Adrenal gland (tissue), 9 donors: ENCODE measurements at regions not wholly inside any gene's neighbourhood (a gene's known extent, or its start where the extent isn't known, plus 50 kb on each side); places are given as distances from the start of the nearest gene placed in this dataset.
A peak's percentile ranks its signal among the peaks of the same experiment; 100 is the strongest.

Source experiments
- DNase-seq, 7 donors: peaks; one replicate each; pipeline ENCODE4 v3.0.0-alpha.2; 2019 to 2020
- H3K27ac ChIP-seq, 5 donors: fragments of 200-600 bp; sonication (generic) in 4 of 5; 1 replicate in 3 of 5; 2 replicates in 2 of 5; pipeline versions ENCODE4 v1.5.1 to v1.8.0; 2016 to 2020; ENCODE audit warnings: mild to moderate bottlenecking in 1 of 5
- H3K27me3 ChIP-seq: fragments of 200-600 bp; 2 replicates; pipeline ENCODE4 v1.8.0; 2021
- H3K36me3 ChIP-seq, 2 donors: fragments of 200-600 bp; replicated peaks in 1 of 2; 1 replicate in 1 of 2; 2 replicates in 1 of 2; pipeline versions ENCODE4 v1.5.1 to v1.8.0; 2018 to 2022
- H3K4me1 ChIP-seq, 2 donors: fragments of 200-600 bp; replicated peaks in 1 of 2; 1 replicate in 1 of 2; 2 replicates in 1 of 2; pipeline versions ENCODE4 v1.5.1 to v1.8.0; 2018 to 2021
- H3K4me3 ChIP-seq, 4 donors: fragments of 200-600 bp; sonication (generic) in 3 of 4; one replicate each; pipeline ENCODE4 v1.5.1; 2016 to 2018
- H3K9me3 ChIP-seq, 3 donors: fragments of 200-600 bp; sonication (generic) in 1 of 3; replicated peaks in 1 of 3; 1 replicate in 2 of 3; 2 replicates in 1 of 3; pipeline versions ENCODE4 v1.5.1 to v1.8.0; 2016 to 2021
- POLR2A ChIP-seq, 2 donors: fragments of 450-650 bp; IDR thresholded peaks; one replicate each; pipeline ENCODE4 v1.6.1; 2017; ENCODE audit warnings: antibody characterized with exemption in 2 of 2, mild to moderate bottlenecking in 2 of 2, moderate library complexity in 1 of 2
- WGBS, 4 donors: extraction: QIAGEN DNeasy Blood & Tissue Kit in 2 of 4; methylation state at CpG; one replicate each; pipeline versions ENCODE4 v1.1.5 to v1.1.7; 2013 to 2017; 5-methylcytosine and 5-hydroxymethylcytosine counted together
- intact Hi-C, 2 donors: fragments of 100-400 bp; cut with DNase I; formaldehyde crosslinking; loops; one replicate each; pipeline versions ENCODE4 v1.14.1 to v1.15.0; 2022 to 2023
- TF ChIP-seq, protein P1 (sequence below), 6 experiments: fragments of 450-650 bp in 4 of 6; fragments of 200-600 bp in 2 of 6; sonication (generic) in 1 of 6; IDR thresholded peaks; 1 replicate in 5 of 6; 2 replicates in 1 of 6; pipeline versions ENCODE4 v1.5.1 to v1.8.0; 2016 to 2021; ENCODE audit warnings: antibody characterized with exemption in 6 of 6, mild to moderate bottlenecking in 2 of 6, moderate library complexity in 1 of 6
- donor health status: healthy with polysubstance abuse.
- donor health status: Bipolar disorder and iron deficiency.
- donor health status: DM: yes; HTN: yes; CAD: no.
- donor health status: DM: no; HTN: no; CAD: no.
- donor health status: DM: no; HTN: no; CAD: no.

DNA sequence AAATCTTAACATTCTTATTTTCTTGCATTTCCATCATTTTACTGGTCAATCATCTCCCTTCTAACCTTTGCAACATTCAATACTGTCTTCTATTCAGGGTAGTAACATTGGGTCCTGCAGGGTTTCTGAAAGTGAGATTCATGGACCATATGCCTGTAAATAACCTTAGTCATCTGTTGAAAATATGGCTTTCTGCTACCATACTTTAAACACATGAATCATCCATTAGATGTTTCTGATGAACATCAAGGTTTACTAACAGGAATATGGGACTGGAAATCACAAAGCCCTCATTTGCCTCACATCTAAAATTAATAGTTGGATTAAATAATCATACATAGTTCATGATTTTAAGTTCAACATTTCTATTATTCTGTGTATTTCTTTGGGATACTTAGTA is 475.9 kb upstream of the MARCKS start:
- DNase-seq = no peak
- intact Hi-C loops = no loop called here
- Histone ChIP-seq H3K9me3 (no peaks in the 10 kb centered on the region), H3K4me3 (no peak overlapping the region), H3K36me3 (no peaks in the 10 kb centered on the region), H3K27ac (no peak overlapping the region), H3K27me3 (no peaks in the 10 kb centered on the region), H3K4me1 (peaks cover 0 to 4% of the 10 kb centered on the region in 2 donors)
- TF ChIP-seq, protein P1, sequence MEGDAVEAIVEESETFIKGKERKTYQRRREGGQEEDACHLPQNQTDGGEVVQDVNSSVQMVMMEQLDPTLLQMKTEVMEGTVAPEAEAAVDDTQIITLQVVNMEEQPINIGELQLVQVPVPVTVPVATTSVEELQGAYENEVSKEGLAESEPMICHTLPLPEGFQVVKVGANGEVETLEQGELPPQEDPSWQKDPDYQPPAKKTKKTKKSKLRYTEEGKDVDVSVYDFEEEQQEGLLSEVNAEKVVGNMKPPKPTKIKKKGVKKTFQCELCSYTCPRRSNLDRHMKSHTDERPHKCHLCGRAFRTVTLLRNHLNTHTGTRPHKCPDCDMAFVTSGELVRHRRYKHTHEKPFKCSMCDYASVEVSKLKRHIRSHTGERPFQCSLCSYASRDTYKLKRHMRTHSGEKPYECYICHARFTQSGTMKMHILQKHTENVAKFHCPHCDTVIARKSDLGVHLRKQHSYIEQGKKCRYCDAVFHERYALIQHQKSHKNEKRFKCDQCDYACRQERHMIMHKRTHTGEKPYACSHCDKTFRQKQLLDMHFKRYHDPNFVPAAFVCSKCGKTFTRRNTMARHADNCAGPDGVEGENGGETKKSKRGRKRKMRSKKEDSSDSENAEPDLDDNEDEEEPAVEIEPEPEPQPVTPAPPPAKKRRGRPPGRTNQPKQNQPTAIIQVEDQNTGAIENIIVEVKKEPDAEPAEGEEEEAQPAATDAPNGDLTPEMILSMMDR (IDR thresholded peaks at IDR 0.05) = no peak
- TF ChIP-seq POLR2A (IDR thresholded peaks at IDR 0.05) = no peak

DNA sequence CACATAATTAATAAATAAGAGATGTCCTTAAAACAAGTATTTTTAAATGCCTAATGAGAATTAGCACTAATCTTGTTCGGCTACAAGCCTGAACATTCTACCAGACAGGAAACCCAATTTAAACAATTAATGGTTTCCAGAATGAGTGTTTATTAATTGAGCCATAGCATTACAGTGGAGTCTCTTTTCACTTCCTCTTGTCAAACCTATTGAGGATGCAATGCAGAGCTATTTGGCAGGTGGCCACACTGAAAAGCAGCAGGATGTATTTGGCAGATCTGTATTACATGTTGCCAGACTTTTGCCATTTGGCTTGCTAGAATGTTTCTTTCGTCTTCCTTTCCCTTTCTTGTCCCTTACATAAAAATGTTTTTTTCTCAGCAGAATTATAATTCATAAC is 475.2 kb upstream of the MARCKS start:
- WGBS, 4 donors = 32 to 54% (median 47%) methylated on average over 2 of the region's 2 CpGs
- Histone ChIP-seq H3K4me3 (no peak overlapping the region), H3K9me3 (no peaks in the 10 kb centered on the region), H3K27me3 (no peaks in the 10 kb centered on the region), H3K27ac (no peak overlapping the region), H3K4me1 (peaks cover 0 to 2% of the 10 kb centered on the region in 2 donors), H3K36me3 (no peaks in the 10 kb centered on the region)
- TF ChIP-seq, protein P1 (IDR thresholded peaks at IDR 0.05) = no peak
- TF ChIP-seq POLR2A (IDR thresholded peaks at IDR 0.05) = no peak
- intact Hi-C loops = no loop called here
- peak in 6 of 7 donors; percentile 20 to 59 (median 30) for DNase-seq

DNA sequence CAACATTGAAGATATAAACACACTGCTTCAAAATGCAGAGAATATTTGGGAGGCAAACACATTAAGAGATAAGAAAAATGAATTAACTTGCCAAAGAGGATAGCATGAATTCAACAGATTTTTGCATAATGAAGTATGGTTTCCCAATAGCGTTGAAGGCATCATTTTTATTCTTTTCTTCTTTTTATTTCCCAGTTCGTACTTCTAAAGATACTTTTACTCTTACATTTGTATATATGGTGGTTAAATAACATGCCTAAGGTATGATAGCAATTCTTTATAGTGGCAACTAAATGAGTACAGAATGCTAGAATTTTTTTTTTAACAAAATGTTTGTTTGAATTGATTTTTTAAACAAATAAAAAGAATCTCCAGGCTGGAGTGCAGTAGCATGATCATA is 473.4 kb upstream of the MARCKS start:
- TF ChIP-seq, protein P1 (IDR thresholded peaks at IDR 0.05) = no peak
- no peak for TF ChIP-seq POLR2A (IDR thresholded peaks at IDR 0.05)
- no peaks in the 10 kb centered on the region for H3K4me1 ChIP-seq
- H3K27me3 ChIP-seq = no peaks in the 10 kb centered on the region
- no peak overlapping the region for H3K27ac ChIP-seq
- H3K36me3 ChIP-seq = no peaks in the 10 kb centered on the region
- no peak for DNase-seq
- H3K9me3 ChIP-seq = no peaks in the 10 kb centered on the region
- H3K4me3 ChIP-seq = no peak overlapping the region
- 73 to 83% (median 81%) methylated on average over 2 of the region's 2 CpGs for WGBS, 4 donors
- intact Hi-C loops = no loop called here

DNA sequence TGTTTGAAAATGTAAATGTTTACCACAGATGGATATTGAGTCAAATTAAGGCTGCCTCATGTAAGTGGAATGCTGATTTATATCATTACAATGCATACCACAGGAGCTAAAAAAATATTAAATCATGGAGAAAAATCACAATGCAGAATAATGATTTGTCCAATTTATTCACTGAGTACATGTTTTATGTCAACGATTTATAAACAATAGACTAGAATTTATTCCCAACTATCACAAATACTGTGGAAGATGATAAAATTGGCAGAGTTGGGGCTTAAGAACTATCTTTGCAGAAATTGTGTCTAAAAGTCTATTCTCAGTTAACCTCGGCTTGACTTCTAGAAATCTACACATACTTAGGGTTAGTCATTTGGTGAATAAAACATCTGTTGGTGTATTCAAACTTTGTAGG is 472.1 kb upstream of the MARCKS start:
- 66 to 81% (median 74%) methylated on average over 2 of the region's 2 CpGs for WGBS, 4 donors
- no peak for TF ChIP-seq POLR2A (IDR thresholded peaks at IDR 0.05)
- TF ChIP-seq, protein P1 (IDR thresholded peaks at IDR 0.05) = no peak
- Histone ChIP-seq H3K4me3 (no peak overlapping the region), H3K36me3 (no peaks in the 10 kb centered on the region), H3K9me3 (no peaks in the 10 kb centered on the region), H3K27me3 (no peaks in the 10 kb centered on the region), H3K4me1 (no peaks in the 10 kb centered on the region), H3K27ac (no peak overlapping the region)
- intact Hi-C loops = no loop called here
- DNase-seq = no peak
